HG03565 (cell line): ENCODE measurements at regions not wholly inside any gene's neighbourhood (a gene's known extent, or its start where the extent isn't known, plus 50 kb on each side); places are given as distances from the start of the nearest gene placed in this dataset.

Source experiments
- ATAC-seq: cut with Tn5 transposase; IDR thresholded peaks from one replicate; pipeline ENCODE4 v1.9.1; 2021; ENCODE audit warnings: mild to moderate bottlenecking, moderate library complexity; ENCODE audit not compliant: unreplicated experiment

DNA sequence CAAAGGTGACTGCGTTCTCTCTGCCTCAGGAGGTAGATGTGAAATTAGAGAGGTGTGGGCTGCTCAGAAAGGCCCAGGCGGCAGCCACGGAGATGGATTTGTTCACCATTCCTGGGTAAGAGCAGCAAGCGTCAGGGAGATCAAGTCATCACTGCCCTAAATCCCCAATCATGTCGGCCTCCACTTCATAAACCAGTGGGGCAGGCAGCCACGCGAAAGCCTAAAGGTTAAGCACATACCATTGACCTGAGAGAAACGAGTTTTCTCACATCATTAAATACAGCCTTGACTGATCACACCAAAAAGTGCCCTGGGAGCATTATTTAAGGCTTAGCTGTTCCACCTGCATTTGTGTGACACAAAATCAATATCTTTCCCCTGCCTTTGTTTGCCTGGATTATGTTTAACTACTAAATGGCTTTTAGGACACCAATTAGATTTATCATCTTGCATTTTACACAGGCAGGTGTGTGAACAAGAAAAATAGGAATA, 50.7 kb upstream of the FOXB1 start:
- no peak for ATAC-seq

DNA sequence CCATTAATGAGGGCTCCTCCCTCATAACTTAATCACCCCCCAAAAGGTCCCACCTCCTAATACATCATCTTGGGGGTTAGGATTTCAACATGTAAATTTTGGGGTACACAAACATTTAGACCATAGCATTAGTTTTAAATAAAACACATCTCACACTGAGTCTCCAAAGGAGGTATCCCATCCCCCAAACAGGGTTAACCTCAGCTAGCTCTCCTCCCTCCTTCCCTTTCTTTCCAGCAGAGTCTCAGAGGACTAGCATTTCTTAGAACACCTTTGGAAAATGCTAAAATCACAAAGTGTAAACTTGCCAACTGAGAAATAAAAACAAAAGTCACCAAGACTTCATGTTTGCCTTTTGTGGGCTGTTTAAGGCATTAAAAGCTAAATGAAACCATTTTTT, 51.2 kb upstream of the FOXB1 start:
- no peak for ATAC-seq

DNA sequence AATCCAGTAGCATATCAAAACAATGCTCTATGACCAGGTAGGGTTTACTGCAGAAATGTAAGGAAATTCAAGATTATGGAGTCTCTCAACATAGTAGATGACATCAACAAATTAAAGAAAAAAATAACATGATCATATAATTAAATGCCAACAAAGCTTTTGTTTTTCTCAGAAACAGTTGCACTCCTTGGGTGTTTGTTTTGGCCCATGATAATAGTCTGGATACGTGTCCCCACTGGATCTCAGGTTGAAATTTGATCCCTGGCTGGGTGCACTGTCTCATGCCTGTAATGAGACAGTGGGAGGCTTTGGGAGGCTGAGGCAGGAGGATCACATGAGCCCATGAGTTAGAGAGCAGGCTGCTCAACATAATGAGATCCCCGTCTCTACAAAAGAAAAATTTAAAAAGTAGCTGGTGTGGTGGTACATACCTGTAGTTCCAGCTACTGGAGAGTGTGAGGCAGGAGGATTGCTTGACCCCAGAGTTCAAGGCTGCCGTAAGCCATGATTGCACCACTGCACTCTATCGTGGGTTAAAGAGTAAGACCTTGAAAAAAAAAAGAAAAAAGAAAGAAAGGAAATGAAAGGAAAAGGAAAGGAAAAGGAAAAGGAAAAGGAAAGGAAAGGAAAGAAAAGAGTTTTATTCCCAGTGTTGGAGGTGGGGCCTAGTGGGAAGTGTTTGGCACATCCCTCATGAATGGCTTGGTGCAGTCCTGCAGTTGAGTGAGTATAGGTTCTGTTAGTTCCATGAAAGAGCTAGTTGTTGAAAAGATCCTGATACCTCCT, 53.3 kb upstream of the FOXB1 start:
- no peak for ATAC-seq

DNA sequence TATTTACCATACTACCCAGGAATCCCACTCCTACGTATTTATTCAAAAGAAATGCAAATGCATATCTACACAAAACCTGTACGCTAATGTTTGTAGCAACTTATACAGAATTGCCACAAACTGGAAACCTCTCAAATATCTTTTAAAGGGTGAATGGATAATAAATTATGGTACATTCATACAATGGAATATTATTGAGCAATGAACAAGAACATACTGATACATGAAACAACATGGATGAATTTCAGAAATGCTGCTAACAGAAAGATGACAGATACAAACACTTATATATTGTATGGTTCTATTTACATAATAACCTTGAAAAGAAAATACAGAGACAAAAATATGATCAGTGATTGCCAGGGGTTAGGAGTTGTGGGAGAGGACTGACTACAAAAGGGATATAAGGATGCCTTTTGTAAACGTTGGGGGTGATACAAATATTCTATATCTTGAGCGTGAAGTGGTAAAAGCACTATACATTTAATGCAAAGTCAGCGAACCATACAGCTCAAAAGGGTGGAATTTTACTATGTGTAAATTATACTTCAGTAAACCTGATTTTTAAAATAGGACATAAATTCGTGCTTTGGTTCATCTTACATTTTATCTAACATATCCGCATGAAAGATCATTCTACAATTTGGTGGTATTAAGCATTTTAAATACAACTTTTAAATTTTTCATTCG, 55.0 kb upstream of the FOXB1 start:
- ATAC-seq: no peak

DNA sequence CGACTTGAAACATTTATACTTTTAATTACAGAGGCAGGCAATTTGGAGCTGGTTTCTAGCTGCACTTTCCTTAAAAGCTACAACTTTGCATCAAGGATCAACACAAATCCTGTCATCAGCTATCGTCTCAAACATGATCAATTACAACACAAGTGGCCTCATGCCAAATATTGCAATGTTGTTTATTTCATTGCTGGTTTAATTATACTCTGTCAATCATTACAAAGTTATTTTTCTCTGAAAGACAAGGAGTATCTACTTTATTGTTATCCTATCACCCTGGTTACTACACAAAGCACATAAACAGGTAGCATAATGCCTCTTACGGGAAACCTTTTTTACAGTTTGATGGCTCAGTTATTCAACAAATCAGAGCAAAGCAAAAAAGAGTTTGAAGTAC, 58.0 kb upstream of the FOXB1 start:
- no peak for ATAC-seq

DNA sequence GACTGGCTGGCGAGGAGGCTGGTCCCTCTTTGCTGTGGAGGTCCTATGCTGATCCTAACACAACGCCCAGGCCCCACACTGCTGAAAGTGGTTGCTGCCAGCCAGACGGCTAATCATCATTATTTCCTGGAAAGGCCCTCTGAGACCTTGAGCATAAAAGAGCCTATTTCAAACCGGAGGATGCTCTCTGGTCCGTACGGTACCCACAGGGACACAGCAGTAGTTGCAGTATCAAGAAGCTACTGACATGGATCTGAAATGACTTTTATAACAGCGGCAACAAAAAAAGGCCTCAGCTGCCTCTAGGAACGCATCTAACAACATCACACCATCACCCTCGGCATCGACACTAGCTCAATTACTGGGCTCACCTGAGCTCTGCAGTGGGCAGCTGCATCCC, 59.1 kb upstream of the FOXB1 start:
- ATAC-seq: no peak

DNA sequence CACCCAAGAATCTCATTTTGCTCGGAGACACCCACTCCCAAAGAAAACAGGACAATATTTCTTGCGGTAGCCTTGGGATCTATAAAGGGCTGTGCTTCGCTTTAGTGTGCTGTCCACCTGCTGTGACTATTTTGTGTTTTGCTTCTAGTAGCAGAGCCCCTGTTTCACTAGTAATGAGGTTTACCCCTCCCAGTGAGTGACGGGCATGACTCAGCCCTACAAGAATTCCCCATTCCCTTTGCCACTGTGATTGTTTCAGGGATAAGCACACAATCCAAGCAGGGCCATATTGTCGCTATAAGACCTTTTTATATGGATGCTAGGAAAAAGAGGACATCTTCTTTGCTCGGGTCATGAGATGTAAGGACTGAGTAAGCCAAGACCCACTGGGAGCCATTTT, 62.5 kb upstream of the FOXB1 start:
- no peak for ATAC-seq

DNA sequence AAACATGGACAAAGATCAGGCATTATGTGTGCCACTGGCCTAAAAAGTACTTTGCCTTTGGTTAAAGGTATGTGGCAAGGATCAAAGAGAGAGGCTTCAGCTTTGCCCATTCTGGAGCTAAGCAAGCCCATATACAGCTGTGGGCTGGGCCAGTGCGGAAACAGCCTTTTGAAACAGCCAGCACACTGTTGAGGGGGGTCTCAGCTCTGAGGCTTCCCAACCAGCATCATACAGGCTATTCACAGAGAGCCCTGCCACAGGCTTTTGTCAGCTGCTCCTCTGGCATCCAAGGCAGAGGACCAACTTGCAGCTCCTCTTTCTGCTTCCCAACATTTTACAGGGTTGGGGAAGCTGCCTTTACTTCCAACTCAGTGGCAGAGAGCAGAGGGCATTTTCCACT, 63.2 kb upstream of the FOXB1 start:
- no peak for ATAC-seq

DNA sequence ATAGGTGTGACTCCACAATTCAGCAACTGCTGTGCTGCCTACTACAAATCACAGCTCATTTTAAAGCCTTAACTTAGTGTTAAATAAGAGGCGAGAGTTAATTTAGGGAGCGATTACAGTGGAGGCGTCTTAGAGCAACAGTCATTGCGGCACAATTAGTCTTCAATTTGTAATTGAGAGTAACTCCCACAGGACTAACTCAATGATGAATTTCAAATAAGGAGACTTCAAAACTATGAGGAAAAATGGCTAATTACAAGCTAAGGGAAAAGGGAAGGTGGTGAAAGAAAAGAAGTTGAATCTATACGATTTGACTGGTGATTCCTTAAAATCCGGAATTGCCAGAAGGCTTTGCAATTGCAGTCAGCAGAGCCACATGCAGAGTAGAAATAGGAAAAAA, 63.7 kb upstream of the FOXB1 start:
- ATAC-seq: no peak

DNA sequence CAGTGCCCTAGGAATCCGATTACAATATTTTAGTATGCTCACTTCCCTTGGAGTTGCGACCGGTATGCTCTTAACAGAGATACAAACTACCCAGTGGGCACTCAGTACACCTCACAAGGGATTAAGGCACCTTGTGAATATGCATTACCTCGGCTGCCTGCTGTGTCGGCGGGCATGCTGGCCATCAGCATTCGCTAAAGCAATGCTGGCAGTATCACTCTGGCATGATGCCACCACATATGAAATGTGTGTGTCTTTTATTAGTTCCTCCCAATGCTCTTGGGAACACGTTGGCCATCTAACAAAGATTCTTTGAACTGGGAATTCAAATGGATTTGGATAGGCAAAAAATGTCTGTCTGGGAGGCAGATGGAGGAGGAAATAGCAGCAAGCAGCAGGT, 67.4 kb upstream of the FOXB1 start:
- ATAC-seq: no peak

DNA sequence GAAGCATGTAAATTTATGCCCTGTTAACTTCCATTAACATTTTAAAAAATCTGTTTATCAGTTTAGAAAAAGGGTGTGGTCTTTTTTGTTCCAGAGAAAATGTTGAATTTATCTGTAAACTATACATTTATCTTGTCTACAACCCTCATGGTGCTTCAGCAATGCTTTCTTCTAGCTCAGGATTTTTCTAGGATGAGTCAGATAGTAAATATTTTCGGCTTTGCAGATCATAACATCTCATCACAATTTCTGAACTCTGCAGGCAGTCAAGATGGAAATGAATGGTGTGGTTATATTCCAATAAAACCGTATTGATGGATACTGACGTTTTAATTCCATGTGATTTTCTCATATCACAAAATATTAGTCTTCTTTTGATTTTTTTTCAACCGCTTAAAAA, 70.5 kb upstream of the FOXB1 start:
- no peak for ATAC-seq

DNA sequence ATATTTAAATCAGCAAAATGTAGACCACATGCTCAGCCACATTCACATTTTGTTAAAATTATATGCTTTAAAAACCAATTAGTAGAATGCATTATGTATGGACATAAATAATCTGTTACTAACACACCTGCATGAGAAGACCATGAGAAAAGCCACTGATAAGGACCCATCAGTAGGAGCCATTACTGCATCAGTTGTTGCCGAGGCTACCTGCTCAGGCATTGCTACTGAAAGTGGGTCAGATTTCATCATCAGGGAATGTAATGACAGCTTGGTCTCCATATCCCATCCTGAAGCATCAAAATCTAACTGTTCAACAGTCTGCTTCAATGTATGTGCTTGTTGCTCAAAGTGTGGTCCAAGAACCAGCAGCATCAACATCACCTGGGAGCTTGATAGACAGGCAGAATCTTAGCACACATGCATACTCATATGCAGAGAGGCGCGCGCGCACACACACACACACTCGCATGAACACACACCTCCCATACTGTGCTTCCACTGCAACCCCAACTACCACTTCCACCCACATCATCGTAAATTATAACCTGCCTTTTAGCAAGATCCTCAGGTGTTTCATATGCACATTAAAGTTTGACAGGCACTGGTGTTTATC, 72.4 kb upstream of the FOXB1 start:
- ATAC-seq: no peak

DNA sequence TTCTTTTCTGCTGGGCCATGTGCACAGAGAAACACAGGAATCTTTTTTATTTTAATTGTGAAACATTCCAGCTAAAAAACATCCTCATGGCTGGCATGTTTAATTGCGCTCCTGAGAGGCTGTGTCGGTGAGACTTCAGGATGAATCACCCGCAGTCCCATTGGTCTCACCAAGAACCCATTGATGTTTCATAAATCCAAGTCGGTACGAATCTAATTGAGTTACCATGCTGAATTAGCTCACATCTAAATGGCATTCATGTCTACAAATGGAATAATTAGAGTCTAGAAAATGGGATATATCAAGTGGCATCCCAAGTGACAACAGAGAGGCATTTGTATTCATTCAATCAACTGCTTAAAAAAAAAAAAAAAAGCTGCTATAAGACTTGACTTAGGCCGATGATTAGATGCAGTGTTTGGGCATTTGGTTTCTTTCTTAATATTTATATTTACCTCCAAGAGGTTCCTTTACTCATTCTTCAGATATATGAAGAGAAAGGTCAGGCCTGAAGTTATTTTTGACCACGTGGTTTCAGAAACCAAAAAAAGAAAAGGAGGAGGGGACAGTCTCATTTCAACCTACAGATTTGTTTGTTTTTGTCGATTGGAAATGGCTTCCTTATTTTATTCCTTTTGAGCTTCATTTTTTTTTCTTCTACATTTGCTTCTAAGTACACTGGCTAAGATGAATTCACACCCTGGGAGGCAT, 79.1 kb upstream of the FOXB1 start:
- no peak for ATAC-seq

DNA sequence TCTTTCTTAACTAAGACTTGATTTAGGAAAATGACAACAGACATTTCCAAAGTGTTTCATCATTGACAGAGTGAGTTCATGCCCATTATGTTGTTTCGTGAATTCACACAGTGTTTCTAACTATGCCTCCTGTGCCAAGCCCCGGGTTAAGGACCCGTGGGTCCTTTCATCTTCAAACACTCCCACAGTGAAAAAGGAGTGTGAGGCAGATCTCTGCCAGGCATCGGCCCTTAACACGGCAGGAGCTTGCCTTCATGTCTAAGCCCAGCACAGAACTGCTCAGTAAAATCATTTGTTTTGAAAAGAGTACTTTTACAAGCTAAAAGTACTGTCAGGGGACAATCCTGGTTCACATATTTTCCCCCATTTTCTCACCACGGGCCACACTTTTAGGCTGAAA, 80.0 kb upstream of the FOXB1 start:
- ATAC-seq: no peak

DNA sequence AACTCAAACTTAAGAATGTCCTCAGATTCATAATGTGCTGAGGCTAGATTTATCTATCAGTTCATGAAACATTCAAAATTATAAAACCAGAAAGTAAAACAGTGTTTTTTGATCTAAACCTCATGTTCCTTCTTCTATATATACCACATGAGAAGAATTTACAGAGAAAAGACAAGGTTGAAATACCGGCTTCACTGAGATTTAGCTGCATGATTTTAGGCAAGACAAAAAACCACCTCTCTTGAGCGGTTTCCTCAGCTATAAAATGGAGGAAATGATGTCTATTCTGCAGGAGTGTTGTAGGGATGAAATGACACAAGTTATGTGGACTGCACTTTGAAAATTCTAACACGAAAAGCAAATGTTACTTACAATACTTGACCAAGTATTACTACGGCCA, 80.6 kb upstream of the FOXB1 start:
- ATAC-seq: no peak

DNA sequence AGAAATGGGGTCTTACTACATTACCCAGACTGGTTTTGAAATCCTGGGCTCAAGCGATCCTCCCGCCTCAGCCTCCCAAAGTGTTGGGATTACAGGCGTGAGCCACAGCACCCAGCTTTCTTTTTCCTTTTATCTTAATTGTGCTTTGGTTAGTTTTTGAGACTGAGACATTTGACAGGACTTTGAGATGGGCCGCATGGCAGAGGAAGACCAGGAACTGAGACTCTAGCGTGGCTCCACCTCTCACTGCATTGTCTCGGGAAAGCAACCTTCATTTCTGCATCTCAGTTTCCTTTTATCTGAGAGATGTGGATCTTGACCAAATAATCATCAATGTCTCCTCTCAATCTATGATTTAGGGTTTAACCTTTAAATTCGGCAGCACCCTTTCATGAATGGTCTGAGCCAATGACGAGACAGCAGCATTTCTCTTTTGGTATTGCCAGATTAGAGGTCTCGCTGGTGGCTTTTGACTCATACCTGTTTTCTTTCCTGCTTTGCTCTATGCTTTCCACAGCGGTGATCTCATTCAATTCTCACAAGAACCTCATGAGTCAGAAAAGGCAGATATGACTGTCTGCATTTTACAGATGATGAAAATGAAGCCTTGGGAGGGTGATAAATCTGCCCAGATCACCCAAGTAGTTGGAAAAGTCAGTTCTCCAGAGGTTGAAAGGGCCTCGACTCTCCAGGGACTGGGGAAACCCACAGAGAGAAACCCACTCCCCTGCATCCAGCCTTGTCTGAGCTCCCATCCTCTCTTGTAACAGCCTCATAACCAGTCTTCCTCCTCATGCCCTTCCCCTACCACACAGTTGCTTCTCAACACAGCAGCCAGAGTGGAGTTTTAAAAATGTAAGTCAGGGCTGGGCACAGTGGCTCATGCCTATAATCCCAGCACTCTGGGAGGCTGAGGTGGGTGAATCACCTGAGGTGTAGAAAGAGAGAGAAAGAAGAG, 84.8 kb upstream of the FOXB1 start:
- ATAC-seq: peak; percentile 87

DNA sequence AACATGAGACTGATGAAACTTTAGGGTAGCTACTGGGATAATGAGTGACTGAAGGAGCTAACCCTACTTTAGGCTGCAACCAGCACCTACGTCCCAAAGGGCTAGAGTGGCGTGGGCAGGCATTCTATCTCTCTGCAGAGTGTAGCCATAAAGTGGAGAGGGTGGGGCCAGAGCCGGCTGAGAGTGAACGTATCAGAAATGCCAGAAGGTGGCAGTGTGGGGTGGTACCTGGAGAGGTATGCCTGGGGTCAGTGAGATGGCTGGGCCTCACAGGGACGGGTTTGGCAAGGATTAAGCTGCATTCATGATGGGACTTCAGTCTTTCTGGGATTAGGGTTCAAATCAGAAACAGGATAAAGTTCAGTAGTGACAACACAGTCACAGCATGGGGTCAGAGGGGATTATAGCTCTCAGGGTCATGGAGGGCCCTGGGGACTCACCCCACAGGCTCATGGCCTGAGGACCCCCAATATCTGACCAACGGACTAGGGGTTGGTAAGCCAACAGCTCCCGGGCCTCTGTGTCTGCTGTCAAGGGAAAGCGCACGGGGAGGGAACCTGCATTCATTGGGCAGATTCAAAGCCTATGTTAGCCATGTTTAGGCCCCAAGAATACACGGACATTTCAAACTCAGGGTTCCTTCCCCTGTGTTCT, 86.5 kb upstream of the FOXB1 start:
- peak; percentile 54 for ATAC-seq

DNA sequence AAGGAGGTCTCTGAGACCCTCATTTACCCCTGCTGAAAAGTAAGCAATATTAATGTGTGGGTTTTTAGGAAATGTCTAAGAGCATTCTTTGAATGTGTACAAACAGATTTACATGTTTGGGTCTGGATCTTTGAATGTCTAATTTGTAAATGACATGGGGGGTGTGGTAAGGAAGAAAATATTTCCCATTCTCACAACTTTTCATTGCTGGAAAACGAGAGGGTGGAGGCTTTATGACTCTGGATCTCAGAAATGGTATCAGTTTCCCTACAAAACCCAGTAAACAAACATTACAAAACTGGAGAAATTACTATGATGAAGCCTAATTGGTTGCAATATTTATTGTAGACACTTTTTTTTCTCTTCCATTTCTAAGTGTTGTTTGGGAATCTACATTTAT, 98.1 kb upstream of the FOXB1 start:
- ATAC-seq: no peak

DNA sequence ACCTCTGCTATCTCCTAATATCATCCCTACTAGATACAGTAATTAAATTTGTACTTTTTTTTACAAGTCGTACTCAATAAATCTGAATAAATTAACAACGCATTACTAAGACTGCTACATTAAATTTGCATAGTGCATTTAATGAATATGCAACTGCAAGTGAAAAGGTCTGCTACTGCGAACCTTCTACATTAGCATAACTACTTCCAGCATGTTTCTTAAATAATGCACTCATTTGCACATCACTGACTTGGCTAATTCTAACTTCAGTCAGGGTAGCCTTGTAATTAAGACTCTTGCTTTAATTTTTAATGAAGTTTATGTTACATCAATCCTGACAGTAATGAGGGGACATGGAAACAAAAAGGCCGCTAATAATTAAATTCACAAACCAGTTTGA, 98.9 kb upstream of the FOXB1 start:
- no peak for ATAC-seq
